NCI-H774 (cell line): ENCODE measurements at regions not wholly inside any gene's neighbourhood (a gene's known extent, or its start where the extent isn't known, plus 50 kb on each side); places are given as distances from the start of the nearest gene placed in this dataset.
"Not testable (repeated sequence)": the region's sequence is repeated elsewhere in the genome, so short reads cannot be mapped to it uniquely, and the experiment has no call there.

Experiments used
- DNase-seq: peaks from one replicate; lab custom pipeline; 2025; lab: John Stamatoyannopoulos, UW

DNA sequence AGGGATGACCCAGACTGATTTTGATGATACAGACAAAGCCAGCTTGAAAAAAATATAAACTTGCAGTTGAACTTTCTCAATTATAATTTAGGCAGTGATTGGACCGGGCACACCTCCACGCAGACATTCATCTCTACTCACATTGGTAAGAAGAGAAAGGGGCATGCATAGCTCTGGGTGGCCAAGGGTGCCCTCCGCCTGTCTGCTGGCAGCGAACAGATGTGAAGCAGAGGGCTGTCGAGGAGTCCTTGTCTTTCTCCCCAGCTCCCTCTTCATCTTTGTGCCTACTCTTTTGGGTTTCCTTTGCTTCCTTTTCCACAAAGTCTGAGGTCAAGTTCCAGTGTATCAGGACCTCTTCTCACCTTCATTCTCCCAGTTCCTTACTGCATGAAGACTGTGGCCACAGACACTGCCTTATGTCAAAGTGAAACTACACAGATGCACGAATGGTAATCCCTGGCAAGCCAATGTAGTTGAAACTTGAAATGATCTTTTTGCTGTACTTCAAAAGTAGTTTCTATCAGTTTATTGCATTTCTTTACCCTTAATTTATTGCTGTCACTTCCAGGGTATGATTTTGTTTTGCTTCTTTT, 343.7 kb upstream of the SOX9 start:
- DNase-seq, result no peak

DNA sequence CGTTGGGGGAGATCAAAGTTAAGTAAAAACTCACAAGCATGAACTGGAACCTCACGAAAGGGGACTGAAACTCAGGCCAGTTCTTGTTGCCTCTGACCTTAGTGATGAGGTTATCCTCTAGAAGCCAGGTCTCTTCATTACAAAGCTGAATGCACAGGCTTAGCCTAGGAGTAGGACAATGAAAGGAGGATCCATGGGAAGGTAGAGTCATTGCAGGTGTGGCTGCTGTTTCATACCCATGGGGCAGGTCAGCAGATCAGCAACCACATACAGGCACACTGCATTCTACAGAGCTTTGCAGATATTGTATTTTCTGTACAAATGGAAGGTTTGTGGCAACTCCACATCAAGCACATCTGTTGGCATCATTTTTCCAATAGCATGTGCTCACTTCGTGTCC, 341.3 kb upstream of the SOX9 start:
- DNase-seq, result no peak

DNA sequence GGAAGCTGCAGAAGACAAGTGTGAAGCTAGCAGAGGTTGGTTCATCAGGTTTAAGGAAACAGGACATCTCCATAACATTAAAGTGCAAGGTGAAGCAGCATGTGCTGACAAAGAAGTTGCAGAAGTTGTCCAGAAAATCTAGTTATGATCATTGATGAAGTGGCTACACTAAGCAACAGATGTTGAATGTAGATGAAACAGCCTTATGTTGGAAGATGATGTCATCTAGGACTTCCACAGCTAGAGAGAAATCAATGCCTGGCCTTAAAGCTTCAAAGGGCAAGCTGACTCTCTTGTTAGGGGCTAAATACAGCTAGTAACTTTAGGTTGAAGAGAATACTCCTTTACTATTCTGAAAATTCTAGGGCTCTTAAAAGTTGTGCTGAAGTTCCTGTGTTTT, 340.2 kb upstream of the SOX9 start:
- DNase-seq, result no peak

DNA sequence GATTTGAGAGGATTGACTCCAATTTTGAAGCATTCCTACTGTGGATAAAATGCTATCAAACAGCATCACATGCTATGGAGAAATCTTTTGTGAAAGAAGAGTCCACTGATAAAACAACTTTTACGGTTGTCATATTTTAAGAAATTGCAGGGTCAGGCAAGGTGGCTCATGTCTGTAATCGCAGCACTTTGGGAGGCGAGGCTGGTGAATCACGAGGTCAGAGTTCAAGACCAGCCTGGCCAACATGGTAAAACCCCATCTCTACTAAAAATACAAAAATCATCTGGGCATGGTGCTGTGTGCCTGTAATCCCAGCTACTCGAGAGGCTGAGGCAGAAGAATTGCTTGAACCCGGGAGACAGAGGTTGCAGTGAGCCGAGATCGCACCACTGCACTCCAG, 338.8 kb upstream of the SOX9 start:
- DNase-seq, result not testable (repeated sequence)

DNA sequence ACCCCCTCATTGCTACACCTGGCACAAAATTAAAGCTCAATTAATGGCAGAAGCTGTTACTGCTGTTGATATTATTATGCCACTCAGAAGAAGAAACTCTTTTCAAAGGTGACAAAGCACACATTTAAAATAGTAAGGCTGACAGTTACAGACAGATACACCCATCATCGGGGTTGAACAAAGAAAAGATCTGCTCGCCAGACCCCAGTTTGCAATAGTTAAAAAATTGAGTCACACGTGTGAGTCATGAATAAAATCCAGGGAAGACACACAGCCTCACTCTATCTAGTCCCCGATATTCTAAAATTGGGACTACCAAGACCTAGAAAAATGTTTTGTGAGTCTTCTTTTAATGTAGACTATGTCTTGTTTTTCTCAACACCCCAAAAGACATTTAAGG, 330.0 kb upstream of the SOX9 start:
- no peak for DNase-seq

DNA sequence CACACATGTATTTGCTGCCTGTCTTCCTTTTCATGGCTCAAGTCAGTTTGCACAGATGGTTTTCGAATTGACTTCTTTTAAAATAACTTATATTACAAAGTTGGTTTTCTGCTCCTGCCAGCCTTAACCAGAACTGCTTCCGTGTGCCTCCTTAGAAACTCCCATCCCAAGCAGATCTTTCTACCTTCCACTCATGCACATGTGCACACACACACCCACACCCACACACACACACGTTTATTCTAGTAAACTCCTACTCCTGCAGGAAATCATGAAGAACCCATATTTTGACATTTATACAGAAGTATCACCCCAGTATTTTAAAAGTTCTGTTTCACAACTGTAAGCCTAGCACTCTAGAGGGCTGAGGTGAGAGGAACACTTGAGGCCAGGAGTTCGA, 329.5 kb upstream of the SOX9 start:
- no peak for DNase-seq

DNA sequence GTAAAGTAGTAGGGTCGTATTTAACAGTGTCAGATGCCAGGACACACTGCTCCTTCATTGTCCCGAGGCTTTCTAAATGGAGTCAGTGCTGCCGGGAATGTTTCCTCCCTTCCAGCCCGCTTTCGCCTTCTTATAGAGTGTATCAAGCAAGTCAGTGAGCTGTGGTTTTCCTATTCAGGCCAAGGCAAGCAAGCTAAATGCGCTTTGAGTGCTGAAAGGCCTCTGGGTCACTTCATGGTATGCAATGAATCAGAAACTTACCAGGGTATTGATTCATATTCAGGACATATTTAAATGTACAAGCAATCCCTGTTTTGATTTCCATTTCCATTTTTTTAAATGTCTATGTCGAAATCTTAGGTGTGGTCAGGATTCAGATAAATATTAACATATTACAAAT, 327.9 kb upstream of the SOX9 start:
- no peak for DNase-seq

DNA sequence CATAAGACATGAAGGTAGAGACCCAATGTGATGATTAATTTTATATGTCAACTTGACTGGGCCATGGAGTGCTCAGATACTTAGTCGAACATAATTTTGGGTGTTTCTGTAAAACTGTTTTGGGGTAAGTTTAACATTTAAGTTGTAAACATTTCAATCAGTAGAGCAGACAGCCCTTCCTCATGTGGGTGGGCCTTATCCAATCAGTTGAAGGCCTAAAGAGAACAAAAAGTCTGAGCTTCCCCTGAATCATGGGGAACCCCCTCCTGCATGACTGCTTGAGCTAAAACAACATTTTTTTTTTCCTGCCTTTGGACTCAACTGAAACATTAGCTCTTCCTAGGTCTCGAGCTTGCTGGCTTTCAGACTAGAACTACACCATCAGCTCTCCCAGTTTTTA, 327.3 kb upstream of the SOX9 start:
- DNase-seq, result no peak

DNA sequence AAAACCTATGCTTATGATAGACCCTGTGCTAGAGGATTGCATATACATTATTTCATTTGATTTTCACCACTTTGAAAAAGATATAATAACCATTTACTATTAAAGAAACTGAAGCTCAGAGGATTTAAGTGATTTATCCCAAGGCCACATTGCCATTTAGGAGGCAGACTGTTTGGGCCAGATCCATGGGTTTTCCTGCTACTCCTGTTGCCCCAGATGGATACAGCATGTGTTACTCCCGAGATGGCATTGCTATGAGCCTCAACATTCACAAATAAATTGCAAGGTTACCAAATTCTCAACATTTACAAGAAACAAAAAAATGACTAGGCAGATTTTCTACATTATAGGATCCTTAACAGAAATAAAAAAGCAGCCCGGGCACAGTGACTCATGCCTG, 322.1 kb upstream of the SOX9 start:
- no peak for DNase-seq

DNA sequence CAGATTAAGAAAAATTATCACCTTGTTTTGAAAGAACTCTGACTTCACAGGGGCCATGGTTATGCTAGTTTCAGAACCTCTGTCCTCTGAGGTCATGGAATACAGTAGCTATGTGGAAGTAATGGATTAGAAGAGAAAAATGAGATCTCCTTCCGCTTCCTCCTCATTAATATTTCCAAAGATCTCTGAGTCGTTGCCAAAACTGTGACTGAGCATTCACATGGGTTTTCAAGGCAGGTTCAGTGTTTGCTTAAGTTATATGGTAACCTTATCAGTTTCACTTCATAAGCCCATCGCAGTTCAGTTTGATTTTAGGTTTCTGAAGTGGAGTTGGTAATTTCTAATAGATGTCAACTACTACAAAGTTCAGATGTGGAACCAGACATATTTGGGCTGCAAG, 321.2 kb upstream of the SOX9 start:
- no peak for DNase-seq

DNA sequence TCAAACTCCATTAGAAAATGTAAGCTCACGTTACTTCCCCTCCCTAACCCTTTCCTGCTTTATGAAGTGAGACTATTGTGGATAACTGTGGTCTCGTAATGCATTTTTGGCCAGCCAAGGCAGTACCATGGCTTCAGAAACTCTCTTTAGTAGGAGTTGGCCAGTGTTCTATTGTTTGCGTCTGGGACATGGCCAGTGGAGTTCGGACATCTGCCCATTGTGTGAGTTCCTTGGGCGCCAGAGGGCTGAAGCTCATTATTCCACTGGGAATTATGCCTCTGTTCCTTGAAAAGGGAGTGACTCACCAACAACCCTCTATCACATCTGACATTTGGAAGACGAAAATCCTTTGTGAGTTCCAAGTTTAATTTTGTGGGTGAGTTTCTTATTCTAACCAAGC, 319.5 kb upstream of the SOX9 start:
- no peak for DNase-seq

DNA sequence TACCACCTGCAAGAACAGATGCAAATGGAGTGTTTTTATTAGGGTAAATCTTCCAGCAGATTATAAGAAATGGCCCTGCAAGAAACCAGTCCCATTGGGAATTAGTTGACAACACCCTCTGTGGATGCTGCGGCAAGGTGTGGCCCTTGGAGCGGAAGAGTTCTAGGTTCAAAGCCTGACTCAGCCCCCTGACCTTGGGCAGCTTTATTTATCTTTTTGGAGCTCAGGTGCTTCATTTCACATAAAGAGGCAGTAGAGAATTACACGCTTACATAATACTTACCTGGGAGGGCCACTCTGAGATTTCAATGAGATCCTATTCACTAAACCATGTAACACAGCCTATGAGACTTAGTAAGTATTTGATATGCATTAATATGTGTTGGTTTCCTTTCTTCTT, 318.2 kb upstream of the SOX9 start:
- no peak for DNase-seq

DNA sequence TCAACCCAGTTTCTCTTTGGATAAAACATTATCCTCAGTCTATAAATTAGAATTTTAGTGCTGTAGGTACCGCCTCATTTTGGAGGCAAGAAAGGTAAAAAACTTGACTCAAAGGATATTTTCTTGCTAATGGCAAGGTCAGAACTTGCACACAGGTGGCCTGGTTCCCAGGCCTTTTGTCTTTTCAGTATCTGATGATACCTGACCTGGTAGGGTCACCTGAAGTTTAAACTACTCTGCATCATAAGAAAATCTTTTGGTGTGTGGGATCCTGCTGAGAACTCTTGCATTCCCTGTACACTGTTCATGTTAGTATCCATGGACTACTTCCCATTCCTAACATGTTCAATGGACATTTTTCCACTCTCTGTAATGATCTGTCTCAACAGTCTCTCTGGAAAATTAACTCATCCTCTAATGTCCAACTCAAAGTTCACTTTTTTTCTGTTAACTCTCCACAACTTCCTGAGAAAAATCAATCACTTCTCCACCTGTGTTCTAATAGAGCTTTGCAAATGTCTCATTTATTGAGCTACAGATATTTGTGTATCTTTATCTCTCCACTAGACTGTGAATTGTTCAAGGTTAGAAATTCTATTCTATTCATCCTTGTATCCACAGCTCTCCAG, 317.1 kb upstream of the SOX9 start:
- no peak for DNase-seq

DNA sequence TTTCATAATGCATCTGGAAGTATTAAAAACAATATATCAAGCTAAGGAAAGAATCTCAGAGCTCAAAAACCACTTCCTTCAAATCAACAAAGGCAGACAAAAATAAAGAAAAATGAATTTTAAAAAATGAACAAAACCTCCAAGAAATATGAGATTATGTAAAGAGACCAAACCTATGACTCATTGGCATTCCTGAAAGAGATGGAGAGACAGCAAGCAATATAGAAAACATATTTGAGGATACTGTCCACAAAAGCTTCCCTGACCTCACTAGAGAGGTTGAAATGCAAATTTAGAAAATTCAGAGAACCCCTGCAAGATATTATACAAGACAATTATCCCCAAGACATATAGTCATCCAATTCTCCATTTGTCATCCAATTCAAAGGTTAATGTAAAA, 311.3 kb upstream of the SOX9 start:
- DNase-seq, result no peak

DNA sequence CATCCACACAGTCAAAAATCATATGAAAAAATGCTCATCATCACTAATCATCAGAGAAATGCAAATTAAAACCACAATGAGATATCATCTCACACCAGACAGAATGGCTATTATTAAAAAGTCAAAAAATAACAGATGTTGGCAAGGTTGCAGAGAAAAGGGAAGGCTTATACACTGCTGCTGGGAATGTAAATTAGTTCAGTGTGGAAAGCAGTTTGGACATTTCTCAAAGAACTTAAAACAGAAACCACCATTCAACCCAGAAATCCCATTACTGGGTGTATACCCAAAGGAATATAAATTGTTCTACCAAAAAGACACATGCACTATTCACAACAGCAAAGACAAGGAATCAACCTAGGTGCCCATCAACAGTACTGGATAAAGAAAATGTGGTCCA, 307.0 kb upstream of the SOX9 start:
- not testable (repeated sequence) for DNase-seq

DNA sequence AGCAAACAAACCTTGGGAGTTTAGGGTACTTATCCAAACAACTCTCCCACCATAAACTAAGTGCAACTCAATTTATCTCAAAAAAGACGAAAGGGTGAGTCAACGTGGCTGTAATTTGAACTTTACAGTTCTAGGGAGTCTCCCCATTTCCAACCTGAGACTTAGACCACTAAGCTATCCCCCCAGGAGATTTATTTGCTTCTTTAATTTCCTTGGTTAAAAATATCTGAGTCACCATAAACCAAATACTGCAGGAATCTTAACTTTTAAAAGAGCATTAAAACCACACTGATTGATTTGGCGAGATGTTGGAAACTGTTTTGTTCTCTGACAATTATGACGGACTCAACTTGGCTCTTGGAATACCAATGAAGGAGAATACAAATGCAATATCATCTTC, 299.3 kb upstream of the SOX9 start:
- no peak for DNase-seq

DNA sequence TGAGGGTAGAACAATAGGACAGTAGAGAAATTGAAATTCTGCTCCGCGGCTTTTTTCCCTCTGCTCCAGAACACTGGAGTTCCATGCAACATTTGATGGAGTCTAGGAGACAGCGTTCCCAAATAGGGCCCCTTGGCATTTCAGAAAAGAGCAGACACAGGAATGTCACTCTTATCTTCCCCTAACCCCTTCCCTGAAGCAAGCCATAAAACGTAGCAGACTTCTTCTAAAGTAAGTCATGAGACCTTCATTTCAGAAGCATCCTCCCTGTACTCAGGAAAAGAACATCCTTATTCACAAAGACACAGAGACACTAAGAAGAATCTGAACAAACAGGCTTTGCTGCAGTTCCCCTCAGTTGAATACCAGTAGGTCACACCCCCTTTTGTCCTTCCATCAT, 296.1 kb upstream of the SOX9 start:
- no peak for DNase-seq

DNA sequence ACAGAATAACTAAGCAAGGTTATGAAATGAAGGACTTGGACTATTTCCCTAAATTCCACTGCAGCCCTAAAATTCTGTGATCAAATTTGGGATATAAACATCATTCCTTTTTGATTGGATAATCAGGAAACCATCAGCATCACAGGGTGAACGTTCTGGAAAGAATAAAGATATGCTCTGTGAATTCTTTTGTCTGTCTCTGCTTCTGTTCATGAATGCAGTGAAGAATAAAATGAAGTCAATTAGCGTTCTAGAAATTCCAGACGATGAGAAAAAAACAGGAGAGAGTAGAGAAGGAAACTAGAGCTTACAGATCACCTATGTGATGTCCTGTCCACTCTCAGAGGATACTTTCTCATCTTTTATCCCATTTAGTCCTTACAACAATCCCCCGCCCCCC, 295.1 kb upstream of the SOX9 start:
- no peak for DNase-seq

DNA sequence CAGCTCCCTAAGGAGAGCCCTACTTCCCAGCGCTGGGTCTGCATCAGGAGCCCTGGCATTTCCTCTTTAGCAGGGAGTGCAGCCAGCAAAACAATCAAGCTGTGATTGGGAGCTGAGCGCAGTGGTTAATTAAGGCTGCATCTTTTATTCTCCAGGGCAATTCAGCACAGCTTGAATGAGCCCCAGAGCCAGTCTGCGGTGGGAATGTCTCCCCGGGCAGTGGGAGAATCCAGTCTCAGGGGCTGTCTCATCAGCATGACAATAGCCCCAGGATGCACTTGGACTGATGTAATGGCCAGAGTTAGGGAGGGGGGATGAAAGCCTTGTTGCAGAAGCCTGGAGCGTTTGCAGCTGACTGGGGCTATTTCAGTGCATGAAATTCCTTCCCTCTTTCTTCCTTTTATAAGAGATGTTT, 292.6 kb upstream of the SOX9 start:
- peak; percentile 61 for DNase-seq

DNA sequence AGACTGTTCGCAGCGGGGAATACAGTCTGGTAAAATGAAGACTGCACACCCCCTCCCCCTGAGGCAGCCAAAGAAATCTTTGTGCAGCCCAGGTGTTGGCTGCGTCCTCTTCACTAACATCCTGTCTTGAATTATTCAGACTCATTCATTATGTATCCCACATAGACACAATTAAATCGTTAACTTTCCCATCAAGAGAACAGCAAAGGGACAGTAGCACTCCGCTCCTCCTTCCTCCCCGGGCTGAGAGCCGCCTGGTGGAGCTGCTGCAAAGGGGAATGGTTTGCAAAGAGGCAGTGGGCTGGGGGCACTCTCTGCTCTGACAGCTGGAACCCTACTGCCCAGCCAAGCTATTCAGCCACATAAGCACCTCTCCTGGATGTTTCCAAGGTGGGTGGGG, 290.0 kb upstream of the SOX9 start:
- no peak for DNase-seq

DNA sequence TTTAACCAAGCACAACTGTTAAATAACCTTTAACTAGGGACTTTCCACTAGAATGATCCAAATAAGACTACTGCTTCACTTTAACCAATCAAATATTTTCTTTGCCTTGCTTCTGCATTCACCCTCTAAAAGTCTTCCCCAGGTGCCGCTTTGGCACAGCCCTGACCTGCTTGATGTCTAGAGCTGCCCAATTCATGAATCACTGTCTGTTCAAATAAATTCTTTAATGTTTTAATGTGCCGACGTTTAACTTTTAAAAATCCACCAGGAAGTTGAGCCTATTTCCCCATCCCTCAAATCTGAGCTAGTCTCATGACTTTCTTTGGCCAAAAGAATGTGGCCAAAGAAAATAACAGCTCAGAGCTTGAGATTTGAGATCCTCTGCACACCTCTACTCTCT, 277.8 kb upstream of the SOX9 start:
- DNase-seq, result no peak

DNA sequence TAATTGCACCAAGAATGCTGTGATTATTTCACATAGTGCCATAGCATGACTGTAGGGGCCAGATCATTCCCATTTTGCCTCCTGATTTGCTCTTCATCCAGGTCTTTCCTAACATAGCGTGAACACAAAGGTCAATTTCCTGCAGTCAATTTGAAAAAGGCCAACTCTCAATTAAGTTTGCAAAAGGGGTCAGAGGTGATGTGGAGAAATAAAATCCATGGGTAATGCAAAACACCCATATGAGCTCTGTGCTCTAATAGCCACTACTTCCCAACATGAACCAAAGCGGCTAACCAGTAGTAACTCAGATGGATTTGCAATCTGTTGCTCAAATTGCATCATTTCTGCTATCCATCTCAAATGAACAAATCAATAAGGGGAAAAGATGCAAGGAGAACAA, 275.5 kb upstream of the SOX9 start:
- no peak for DNase-seq

DNA sequence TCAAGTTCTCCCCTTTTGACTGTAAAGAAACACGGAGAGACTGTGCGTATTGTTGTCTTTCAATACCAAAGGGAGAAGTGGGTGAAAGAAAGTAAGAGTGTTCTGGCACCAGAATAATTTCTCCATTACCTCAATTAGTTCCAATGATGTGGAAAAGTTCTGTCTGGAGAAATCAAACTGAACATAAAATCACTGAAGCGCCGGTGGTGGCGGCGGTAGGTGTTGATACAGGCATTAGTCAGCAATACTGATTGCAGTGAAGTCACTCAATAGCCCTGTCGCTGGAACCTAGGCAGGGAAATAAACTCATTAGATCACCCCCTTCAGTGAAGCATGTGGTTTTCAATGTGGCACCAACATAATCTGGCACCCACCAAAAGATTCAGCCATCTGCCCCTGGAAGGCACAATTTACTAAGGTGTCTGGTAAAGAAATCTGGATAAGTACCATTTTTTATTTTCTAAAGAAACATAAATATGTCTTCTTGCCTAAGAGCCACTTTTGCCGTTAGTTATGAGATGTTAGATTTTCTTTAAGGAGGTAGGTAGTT, 274.2 kb upstream of the SOX9 start:
- no peak for DNase-seq
